OCI-LY1 (cell line): ENCODE measurements at regions not wholly inside any gene's neighbourhood (a gene's known extent, or its start where the extent isn't known, plus 50 kb on each side); places are given as distances from the start of the nearest gene placed in this dataset.

ENCODE experiments used
- CTCF ChIP-seq: fragments of 200-600 bp; sonication (generic), shearing (Covaris generic); IDR thresholded peaks from 2 replicates; pipeline ENCODE4 v1.5.1; 2017; ENCODE audit warnings: mild to moderate bottlenecking, antibody characterized with exemption, low read length, moderate library complexity, mixed read lengths
- EZH2 ChIP-seq: fragments of 200-600 bp; sonication (generic), shearing (Covaris generic); IDR thresholded peaks from 2 replicates; pipeline ENCODE4 v1.8.0; 2017; ENCODE audit warnings: borderline replicate concordance, mixed run types, mild to moderate bottlenecking, antibody characterized with exemption, low read length, moderate library complexity, mixed read lengths

DNA sequence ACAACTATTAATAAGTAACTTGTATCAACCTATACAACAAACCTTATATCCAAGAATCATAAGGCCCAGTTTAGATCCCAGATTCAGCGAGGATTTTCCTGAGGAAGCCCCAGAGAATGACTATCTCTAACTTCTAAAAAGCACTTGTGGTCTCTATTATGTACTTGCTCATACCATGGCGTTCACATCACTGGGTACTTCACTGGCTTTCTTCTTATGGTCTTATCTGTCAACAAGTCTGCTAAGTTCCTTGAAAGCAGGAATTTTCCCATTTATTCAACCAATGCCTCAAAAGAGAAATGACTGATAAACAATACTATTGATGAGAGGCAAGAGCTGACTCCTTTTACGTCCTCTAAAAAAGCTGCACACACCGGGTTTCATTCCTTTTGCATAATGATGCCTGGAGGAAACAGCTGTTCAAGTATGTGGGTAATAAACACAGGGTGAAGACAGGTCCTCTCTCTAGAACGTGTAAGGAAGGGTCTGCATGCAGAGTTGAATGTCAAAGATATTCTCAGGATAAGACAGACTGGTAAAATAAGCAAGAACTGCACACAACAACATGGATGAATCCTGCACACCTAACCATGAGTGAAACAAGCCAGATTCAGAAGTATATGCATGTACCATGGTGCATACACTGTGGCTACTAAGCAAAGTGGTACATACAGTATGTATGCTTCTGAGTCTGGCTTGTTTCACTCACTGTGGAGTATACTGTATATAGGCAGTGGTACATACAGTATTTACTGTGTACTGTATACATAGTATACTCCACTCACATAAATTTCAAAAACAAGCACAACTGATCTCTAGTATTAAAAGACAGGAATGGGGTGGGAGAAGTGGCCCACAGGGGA, 408.7 kb downstream of the SHQ1 start:
- no peak for TF ChIP-seq CTCF
- no peak for TF ChIP-seq EZH2
